HepG2 (cell line): ENCODE measurements at regions not wholly inside any gene's neighbourhood (a gene's known extent, or its start where the extent isn't known, plus 50 kb on each side); places are given as distances from the start of the nearest gene placed in this dataset.

Experiments used
- BRD4 ChIP-seq: sonication (generic); formaldehyde crosslinking; IDR thresholded peaks from 2 replicates; pipeline ENCODE4 v1.4.0; 2020; ENCODE audit warnings: missing genetic modification reagents
- MTA1 ChIP-seq: sonication (generic); formaldehyde crosslinking; IDR thresholded peaks from 2 replicates; pipeline ENCODE4 v1.4.0; 2020; ENCODE audit warnings: missing genetic modification reagents, mild to moderate bottlenecking, borderline replicate concordance
- POLR2A ChIP-seq, 2 experiments: IDR thresholded peaks; 2 replicates each; pipeline ENCODE4 v1.6.1; 2011; ENCODE audit warnings: low read depth in 2 of 2, low read length in 2 of 2, mild to moderate bottlenecking in 1 of 2, moderate library complexity in 1 of 2; ENCODE audit not compliant: insufficient read depth in 1 of 2

GRCh38 chr13:36543671-36544070, 111.4 kb downstream of the CCNA1 start:
- no peak for TF ChIP-seq BRD4 (CRISPR knock-in tag)
- TF ChIP-seq POLR2A (IDR thresholded peaks at IDR 0.05; ENCODE audit: insufficient read depth in 1 of 2, low read depth in 2 of 2, low read length in 2 of 2), result no peak
- TF ChIP-seq MTA1 (CRISPR knock-in tag), result no peak
